H9 (cell line): ENCODE measurements at regions not wholly inside any gene's neighbourhood (a gene's known extent, or its start where the extent isn't known, plus 50 kb on each side); places are given as distances from the start of the nearest gene placed in this dataset.

Source experiments
- DNase-seq: peaks from one replicate; pipeline ENCODE4 v3.0.0-alpha.2; 2017
- H2AFZ ChIP-seq: one replicate; pipeline ENCODE4 v1.6.1; 2013; ENCODE audit warnings: mild to moderate bottlenecking, low read length, control low read depth, moderate library complexity
- H2AK5ac ChIP-seq: 2 replicates; pipeline ENCODE4 v1.6.1; 2013; ENCODE audit warnings: low read length, control low read depth, mixed read lengths; ENCODE audit not compliant: insufficient read length
- H2BK120ac ChIP-seq: one replicate; pipeline ENCODE4 v1.6.1; 2013; ENCODE audit warnings: low read depth, mild to moderate bottlenecking, low read length, control low read depth, inconsistent platforms; ENCODE audit not compliant: poor library complexity, severe bottlenecking
- H2BK12ac ChIP-seq: 2 replicates; pipeline ENCODE4 v1.6.1; 2013; ENCODE audit warnings: low read length, control low read depth, mixed read lengths, low read depth; ENCODE audit not compliant: insufficient read length
- H2BK15ac ChIP-seq: 2 replicates; pipeline ENCODE4 v1.6.1; 2013; ENCODE audit warnings: low read depth, low read length, control low read depth
- H2BK20ac ChIP-seq: one replicate; pipeline ENCODE4 v1.6.1; 2013; ENCODE audit warnings: low read depth, mild to moderate bottlenecking, low read length, control low read depth, inconsistent platforms; ENCODE audit not compliant: poor library complexity, severe bottlenecking
- H2BK5ac ChIP-seq: 2 replicates; pipeline ENCODE4 v1.6.1; 2013; ENCODE audit warnings: low read length, control low read depth, mixed read lengths; ENCODE audit not compliant: insufficient read length
- H3K14ac ChIP-seq: 2 replicates; pipeline ENCODE4 v1.6.1; 2013; ENCODE audit warnings: low read length, control low read depth; ENCODE audit not compliant: insufficient read depth
- H3K18ac ChIP-seq: 2 replicates; pipeline ENCODE4 v1.6.1; 2013; ENCODE audit warnings: low read depth, mild to moderate bottlenecking, mixed read lengths, low read length, control low read depth; ENCODE audit not compliant: insufficient read length
- H3K23ac ChIP-seq: 2 replicates; pipeline ENCODE4 v1.6.1; 2013; ENCODE audit warnings: low read length, control low read depth, mixed read lengths, low read depth; ENCODE audit not compliant: insufficient read length
- H3K23me2 ChIP-seq: 2 replicates; pipeline ENCODE4 v1.6.1; 2013; ENCODE audit warnings: low read depth, mild to moderate bottlenecking, mixed read lengths, low read length, control low read depth; ENCODE audit not compliant: insufficient read length, poor library complexity, severe bottlenecking
- H3K27ac ChIP-seq: 2 replicates; pipeline ENCODE4 v1.5.1; 2013; ENCODE audit warnings: low read length, control low read depth, mixed read lengths, low read depth; ENCODE audit not compliant: insufficient read length
- H3K27me3 ChIP-seq: 2 replicates; pipeline ENCODE4 v1.6.1; 2013; ENCODE audit warnings: low read length, control low read depth, inconsistent platforms; ENCODE audit not compliant: insufficient read depth
- H3K4ac ChIP-seq: 2 replicates; pipeline ENCODE4 v1.6.1; 2013; ENCODE audit warnings: low read depth, mild to moderate bottlenecking, control low read depth, inconsistent platforms, low read length, moderate library complexity
- H3K4me1 ChIP-seq: 2 replicates; pipeline ENCODE4 v1.6.1; 2013; ENCODE audit warnings: low read length, control low read depth, inconsistent platforms; ENCODE audit not compliant: insufficient read depth
- H3K4me2 ChIP-seq: 2 replicates; pipeline ENCODE4 v1.6.1; 2013; ENCODE audit warnings: low read length, control low read depth, mixed read lengths; ENCODE audit not compliant: insufficient read length, insufficient read depth
- H3K56ac ChIP-seq: 2 replicates; pipeline ENCODE4 v1.6.1; 2013; ENCODE audit warnings: low read depth, mild to moderate bottlenecking, mixed read lengths, low read length, control low read depth; ENCODE audit not compliant: insufficient read length
- H3K79me1 ChIP-seq: 2 replicates; pipeline ENCODE4 v1.6.1; 2013; ENCODE audit warnings: low read depth, mild to moderate bottlenecking, moderate library complexity, low read length, control low read depth, inconsistent platforms; ENCODE audit not compliant: insufficient read depth, poor library complexity, severe bottlenecking
- H3K79me2 ChIP-seq: 2 replicates; pipeline ENCODE4 v1.6.1; 2013; ENCODE audit warnings: low read length, control low read depth, inconsistent platforms; ENCODE audit not compliant: insufficient read depth
- H3K9ac ChIP-seq: 2 replicates; pipeline ENCODE4 v1.6.1; 2013; ENCODE audit warnings: low read length, control low read depth, mixed read lengths; ENCODE audit not compliant: insufficient read length; ENCODE audit errors: extremely low read depth
- H3K9me3 ChIP-seq: one replicate; pipeline ENCODE4 v1.6.1; 2013; ENCODE audit warnings: low read depth, low read length, inconsistent platforms; ENCODE audit not compliant: control insufficient read depth
- H3T11ph ChIP-seq: one replicate; pipeline ENCODE4 v1.6.1; 2013; ENCODE audit warnings: mild to moderate bottlenecking, low read length, control low read depth, inconsistent platforms
- H4K20me1 ChIP-seq: one replicate; pipeline ENCODE4 v1.6.1; 2013; ENCODE audit not compliant: control insufficient read depth, insufficient read length, insufficient read depth
- H4K5ac ChIP-seq: 2 replicates; pipeline ENCODE4 v1.6.1; 2013; ENCODE audit warnings: low read depth, mild to moderate bottlenecking, mixed read lengths, low read length, control low read depth; ENCODE audit not compliant: insufficient read length
- H4K8ac ChIP-seq: replicated peaks from 2 replicates; pipeline ENCODE4 v1.6.1; 2013; ENCODE audit warnings: low read length, control low read depth, mixed read lengths, low read depth; ENCODE audit not compliant: insufficient read length
- H4K91ac ChIP-seq: 2 replicates; pipeline ENCODE4 v1.6.1; 2013; ENCODE audit warnings: low read depth, mild to moderate bottlenecking, moderate library complexity, mixed read lengths, low read length, control low read depth; ENCODE audit not compliant: insufficient read length
- H3K27ac Mint-ChIP-seq, 3 experiments: 2 replicates in 2 of 3; 3 replicates in 1 of 3; pipeline ENCODE4 v1.8.0; 2020 to 2021; ENCODE audit warnings: mixed read lengths in 3 of 3, mild to moderate bottlenecking in 1 of 3, moderate library complexity in 1 of 3
- H3K27me3 Mint-ChIP-seq: 2 replicates; pipeline ENCODE4 v1.8.0; 2021; ENCODE audit warnings: low read depth, mild to moderate bottlenecking, moderate library complexity, mixed read lengths
- H3K36me3 Mint-ChIP-seq, 3 experiments: 2 replicates in 2 of 3; 3 replicates in 1 of 3; pipeline ENCODE4 v1.8.0; 2020 to 2021; ENCODE audit warnings: low read depth in 3 of 3, mixed read lengths in 3 of 3; ENCODE audit not compliant: insufficient read depth in 1 of 3
- H3K4me1 Mint-ChIP-seq, 2 experiments: 2 replicates each; pipeline ENCODE4 v1.8.0; 2020; ENCODE audit warnings: mixed read lengths in 2 of 2
- H3K4me3 Mint-ChIP-seq, 2 experiments: 2 replicates in 1 of 2; 3 replicates in 1 of 2; pipeline ENCODE4 v1.8.0; 2020 to 2021; ENCODE audit warnings: mild to moderate bottlenecking in 2 of 2, mixed read lengths in 2 of 2, moderate library complexity in 1 of 2
- H3K9me3 Mint-ChIP-seq, 2 experiments: 2 replicates in 1 of 2; 3 replicates in 1 of 2; pipeline ENCODE4 v1.8.0; 2020; ENCODE audit warnings: mild to moderate bottlenecking in 2 of 2, mixed read lengths in 2 of 2, moderate library complexity in 1 of 2
- WGBS: extraction: QIAGEN DNeasy Blood & Tissue Kit; methylation state at CpG from one replicate; pipeline ENCODE4 v1.1.7; 2013; ENCODE audit warnings: missing lambda C conversion rate, low lambda C conversion rate, mixed read lengths; ENCODE audit not compliant: insufficient read length; ENCODE audit errors: extremely low coverage; 5-methylcytosine and 5-hydroxymethylcytosine counted together
- TF ChIP-seq, protein P1 (sequence below): fragments of 200-600 bp; sonication (generic); conservative IDR thresholded peaks from 3 replicates; pipeline ENCODE4 v1.8.0; 2021; ENCODE audit warnings: antibody characterized with exemption, mild to moderate bottlenecking

- Histone ChIP-seq H4K8ac (no peak overlapping the region), H3K79me1 (no peaks in the 10 kb centered on the region), H3K23ac (no peak overlapping the region), H2AK5ac (no peak overlapping the region), H4K5ac (no peak overlapping the region), H2BK120ac (no peak overlapping the region), H2BK20ac (no peak overlapping the region), H3K14ac (no peak overlapping the region), H2BK5ac (no peak overlapping the region), H3K4ac (no peak overlapping the region), H3K56ac (no peak overlapping the region), H3K27ac (no peak overlapping the region), H3K9ac (no peak overlapping the region), H3K4me1 (no peaks in the 10 kb centered on the region), H3K27me3 (no peaks in the 10 kb centered on the region), H4K20me1 (no peaks in the 10 kb centered on the region), H3K23me2 (no peaks in the 10 kb centered on the region), H3K9me3 (no peaks in the 10 kb centered on the region), H2BK15ac (no peak overlapping the region), H2BK12ac (no peak overlapping the region), H4K91ac (no peak overlapping the region), H3K4me2 (no peak overlapping the region), H3T11ph (no peak overlapping the region), H3K18ac (no peak overlapping the region), H2AFZ (no peak overlapping the region), H3K79me2 (no peaks in the 10 kb centered on the region)
- DNase-seq = no peak
- Mint-ChIP-seq H3K4me3 (no peak overlapping the region), H3K36me3 (peaks cover 0 to 4% (median 0%) of the 10 kb centered on the region in 3 experiments; a peak in 1 of 7 replicates), H3K4me1 (no peaks in the 10 kb centered on the region; a peak in 1 of 4 replicates), H3K9me3 (peaks cover 2 to 13% of the 10 kb centered on the region in 2 experiments; a peak in 1 of 5 replicates), H3K27me3 (no peaks in the 10 kb centered on the region), H3K27ac (no peak overlapping the region)
- TF ChIP-seq, protein P1, sequence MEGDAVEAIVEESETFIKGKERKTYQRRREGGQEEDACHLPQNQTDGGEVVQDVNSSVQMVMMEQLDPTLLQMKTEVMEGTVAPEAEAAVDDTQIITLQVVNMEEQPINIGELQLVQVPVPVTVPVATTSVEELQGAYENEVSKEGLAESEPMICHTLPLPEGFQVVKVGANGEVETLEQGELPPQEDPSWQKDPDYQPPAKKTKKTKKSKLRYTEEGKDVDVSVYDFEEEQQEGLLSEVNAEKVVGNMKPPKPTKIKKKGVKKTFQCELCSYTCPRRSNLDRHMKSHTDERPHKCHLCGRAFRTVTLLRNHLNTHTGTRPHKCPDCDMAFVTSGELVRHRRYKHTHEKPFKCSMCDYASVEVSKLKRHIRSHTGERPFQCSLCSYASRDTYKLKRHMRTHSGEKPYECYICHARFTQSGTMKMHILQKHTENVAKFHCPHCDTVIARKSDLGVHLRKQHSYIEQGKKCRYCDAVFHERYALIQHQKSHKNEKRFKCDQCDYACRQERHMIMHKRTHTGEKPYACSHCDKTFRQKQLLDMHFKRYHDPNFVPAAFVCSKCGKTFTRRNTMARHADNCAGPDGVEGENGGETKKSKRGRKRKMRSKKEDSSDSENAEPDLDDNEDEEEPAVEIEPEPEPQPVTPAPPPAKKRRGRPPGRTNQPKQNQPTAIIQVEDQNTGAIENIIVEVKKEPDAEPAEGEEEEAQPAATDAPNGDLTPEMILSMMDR = no peak
- no CpG with 5 or more reads among the region's 4 CpGs for WGBS
These were observed 682.4 kb upstream of the ADAMTS5 start for GRCh38 chr21:27649323-27649722.
